Heart right ventricle (tissue), 16 donors: ENCODE measurements at regions not wholly inside any gene's neighbourhood (a gene's known extent, or its start where the extent isn't known, plus 50 kb on each side); places are given as distances from the start of the nearest gene placed in this dataset.

Experiments used
- ATAC-seq, 8 donors: fragments of 200-7000 bp; cut with Tn5 transposase; one replicate each; pipeline ENCODE4 v1.9.1; 2020; ENCODE audit warnings: mild to moderate bottlenecking in 8 of 8, moderate library complexity in 8 of 8, moderate number of reproducible peaks in 1 of 8
- DNase-seq, 2 donors: peaks; one replicate each; pipeline ENCODE4 v3.0.0-alpha.2; 2020
- H3K27ac ChIP-seq, 10 donors: fragments of 200-600 bp; sonication (generic) in 2 of 10; one replicate each; pipeline versions ENCODE4 v1.5.0 to v1.8.0; 2020 to 2022; ENCODE audit warnings: mild to moderate bottlenecking in 3 of 10
- H3K27me3 ChIP-seq, 7 donors: fragments of 200-600 bp; one replicate each; pipeline ENCODE4 v1.8.0; 2021 to 2022; ENCODE audit warnings: mild to moderate bottlenecking in 2 of 7
- H3K36me3 ChIP-seq, 9 donors: fragments of 200-600 bp; sonication (generic) in 1 of 9; one replicate each; pipeline versions ENCODE4 v1.5.0 to v1.8.0; 2020 to 2022; ENCODE audit warnings: mild to moderate bottlenecking in 2 of 9
- H3K4me1 ChIP-seq, 9 donors: fragments of 200-600 bp; sonication (generic) in 1 of 9; one replicate each; pipeline versions ENCODE4 v1.5.0 to v1.8.0; 2020 to 2022; ENCODE audit warnings: mild to moderate bottlenecking in 4 of 9
- H3K4me3 ChIP-seq, 10 donors: fragments of 200-600 bp; sonication (generic) in 2 of 10; one replicate each; pipeline versions ENCODE4 v1.5.0 to v1.8.0; 2020 to 2022; ENCODE audit warnings: mild to moderate bottlenecking in 7 of 10, moderate library complexity in 2 of 10
- H3K9me3 ChIP-seq, 11 donors: fragments of 200-600 bp in 10 of 11; sonication (generic) in 2 of 11; one replicate each; pipeline versions ENCODE4 v1.5.0 to v1.8.0; 2013 to 2022; ENCODE audit warnings: mild to moderate bottlenecking in 2 of 11, control low read depth in 1 of 11, moderate library complexity in 1 of 11
- WGBS, 2 donors: extraction: QIAGEN DNeasy Blood & Tissue Kit; methylation state at CpG; one replicate each; pipeline ENCODE4 v1.1.7; 2013; ENCODE audit warnings: inconsistent platforms in 1 of 2; 5-methylcytosine and 5-hydroxymethylcytosine counted together
- intact Hi-C, 10 donors: fragments of 100-400 bp; cut with DNase I; formaldehyde crosslinking; loops; one replicate each; pipeline versions ENCODE4 v1.11.1 to v1.14.2; 2022
- TF ChIP-seq, protein P1 (sequence below), 9 donors: fragments of 200-600 bp; sonication (generic) in 2 of 9; IDR thresholded peaks; one replicate each; pipeline versions ENCODE4 v1.5.0 to v1.8.0; 2021 to 2022; ENCODE audit warnings: antibody characterized with exemption in 9 of 9, mild to moderate bottlenecking in 5 of 9, moderate library complexity in 1 of 9
- donor health status: Arrhythmogenic right ventricular cardiomyopathy.
- donor health status: ischemic (EF 13 %, LVEDD 7.1; RV severe dilation, severe dysfunction).
- donor health status: healthy with polysubstance abuse.
- donor health status: DM: no; HTN: yes; CAD: no.
- donor health status: DM: no; HTN: no; CAD: no.
- donor health status: ischemic (EF 25% LVEDD 6.9; RV normal size, moderate dysfunction).
- donor health status: ischemic (EF 25% LVEDD 5.7; RV mildly dilated, moderate dysfunction).
- donor health status: healthy.
- donor health status: DM: yes; HTN: yes; CAD: no.
- donor health status: Ischemic cardiomyopathy.
- donor health status: ischemic (EF 35%, LVEDD 5.7; RV mildly dilated, moderate dysfunction).
- donor health status: nonischemic (EF 11% LVEDD 7.7; RV severe dilation, severe dysfunction).
- donor health status: DM: yes; HTN: yes; CAD: no.
- donor health status: PGD.
- donor health status: ischemic (EF 29% LVEDD 5.4; RV normal size, mild dysfunction).
- donor health status: nonischemic (EF 23%, LVEDD 6.1; RV moderate dilation, normal function).

DNA sequence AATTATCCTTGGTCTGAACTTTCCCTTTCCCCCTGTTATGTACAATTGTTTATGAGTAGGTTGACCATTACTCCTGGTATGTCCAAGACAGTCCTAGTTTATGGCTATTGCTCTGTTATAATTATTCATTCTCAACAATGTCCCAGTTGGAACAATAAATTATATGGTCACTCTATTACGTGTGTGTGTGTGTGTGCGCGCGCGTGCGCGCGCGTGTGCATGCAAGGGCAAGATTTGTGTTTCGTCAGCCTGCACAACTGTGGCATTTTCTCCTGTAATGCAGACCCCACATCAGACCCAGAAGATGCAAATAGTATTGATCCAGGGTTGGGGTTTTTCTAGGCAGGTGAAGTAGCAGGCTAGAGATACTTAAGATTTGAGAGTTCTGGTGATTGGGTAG is 88.4 kb downstream of the ESM1 start:
- TF ChIP-seq, protein P1, sequence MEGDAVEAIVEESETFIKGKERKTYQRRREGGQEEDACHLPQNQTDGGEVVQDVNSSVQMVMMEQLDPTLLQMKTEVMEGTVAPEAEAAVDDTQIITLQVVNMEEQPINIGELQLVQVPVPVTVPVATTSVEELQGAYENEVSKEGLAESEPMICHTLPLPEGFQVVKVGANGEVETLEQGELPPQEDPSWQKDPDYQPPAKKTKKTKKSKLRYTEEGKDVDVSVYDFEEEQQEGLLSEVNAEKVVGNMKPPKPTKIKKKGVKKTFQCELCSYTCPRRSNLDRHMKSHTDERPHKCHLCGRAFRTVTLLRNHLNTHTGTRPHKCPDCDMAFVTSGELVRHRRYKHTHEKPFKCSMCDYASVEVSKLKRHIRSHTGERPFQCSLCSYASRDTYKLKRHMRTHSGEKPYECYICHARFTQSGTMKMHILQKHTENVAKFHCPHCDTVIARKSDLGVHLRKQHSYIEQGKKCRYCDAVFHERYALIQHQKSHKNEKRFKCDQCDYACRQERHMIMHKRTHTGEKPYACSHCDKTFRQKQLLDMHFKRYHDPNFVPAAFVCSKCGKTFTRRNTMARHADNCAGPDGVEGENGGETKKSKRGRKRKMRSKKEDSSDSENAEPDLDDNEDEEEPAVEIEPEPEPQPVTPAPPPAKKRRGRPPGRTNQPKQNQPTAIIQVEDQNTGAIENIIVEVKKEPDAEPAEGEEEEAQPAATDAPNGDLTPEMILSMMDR (IDR thresholded peaks at IDR 0.05) = no peak
- Histone ChIP-seq H3K27ac (no peak overlapping the region), H3K9me3 (no peaks in the 10 kb centered on the region), H3K4me1 (peaks cover 0 to 13% (median 0%) of the 10 kb centered on the region in 9 donors), H3K36me3 (no peaks in the 10 kb centered on the region), H3K4me3 (no peak overlapping the region), H3K27me3 (peaks cover 0 to 30% (median 4%) of the 10 kb centered on the region in 7 donors)
- intact Hi-C loops = no loop called here
- ATAC-seq (no peak), DNase-seq (no peak)
- WGBS, 2 donors = 98 to 99% methylated on average over 10 of the region's 10 CpGs

DNA sequence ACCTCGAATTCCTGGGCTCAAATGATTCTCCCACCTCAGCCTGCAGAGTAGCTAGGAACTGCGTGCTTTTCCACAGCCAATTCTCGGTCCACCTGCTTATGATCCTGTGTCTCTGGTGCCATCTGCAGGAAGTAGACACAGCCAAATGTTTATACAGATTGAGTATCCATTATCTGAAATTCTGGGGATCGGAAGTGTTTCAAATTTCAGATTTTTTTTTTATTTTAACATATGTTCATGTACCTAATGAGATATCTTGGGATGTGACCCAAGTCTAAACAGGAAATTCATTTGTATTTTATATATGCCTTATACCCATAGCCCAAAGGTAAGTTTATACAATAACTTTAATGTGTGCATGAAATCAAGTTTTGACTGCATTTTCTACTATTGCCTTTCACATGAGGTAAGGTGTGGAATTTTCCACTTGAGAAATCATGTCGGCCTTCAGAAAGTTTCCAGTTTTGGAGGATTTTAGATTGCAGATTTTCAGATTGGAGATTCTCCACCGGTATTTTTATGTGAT is 89.5 kb downstream of the ESM1 start:
- Histone ChIP-seq H3K36me3 (no peaks in the 10 kb centered on the region), H3K27me3 (peaks cover 0 to 32% (median 3%) of the 10 kb centered on the region in 7 donors), H3K27ac (no peak overlapping the region), H3K4me3 (no peak overlapping the region), H3K4me1 (peaks cover 0 to 4% (median 0%) of the 10 kb centered on the region in 9 donors), H3K9me3 (no peaks in the 10 kb centered on the region)
- intact Hi-C loops = no loop called here
- DNase-seq (peak in 1 of 2 donors; percentile 29), ATAC-seq (peak in 6 of 8 donors; percentile 33 to 69 (median 54))
- TF ChIP-seq, protein P1 (IDR thresholded peaks at IDR 0.05) = peak in 8 of 9 donors; percentile 7 to 62 (median 52)
- WGBS, 2 donors = 31 to 34% methylated on average over 6 of the region's 6 CpGs

DNA sequence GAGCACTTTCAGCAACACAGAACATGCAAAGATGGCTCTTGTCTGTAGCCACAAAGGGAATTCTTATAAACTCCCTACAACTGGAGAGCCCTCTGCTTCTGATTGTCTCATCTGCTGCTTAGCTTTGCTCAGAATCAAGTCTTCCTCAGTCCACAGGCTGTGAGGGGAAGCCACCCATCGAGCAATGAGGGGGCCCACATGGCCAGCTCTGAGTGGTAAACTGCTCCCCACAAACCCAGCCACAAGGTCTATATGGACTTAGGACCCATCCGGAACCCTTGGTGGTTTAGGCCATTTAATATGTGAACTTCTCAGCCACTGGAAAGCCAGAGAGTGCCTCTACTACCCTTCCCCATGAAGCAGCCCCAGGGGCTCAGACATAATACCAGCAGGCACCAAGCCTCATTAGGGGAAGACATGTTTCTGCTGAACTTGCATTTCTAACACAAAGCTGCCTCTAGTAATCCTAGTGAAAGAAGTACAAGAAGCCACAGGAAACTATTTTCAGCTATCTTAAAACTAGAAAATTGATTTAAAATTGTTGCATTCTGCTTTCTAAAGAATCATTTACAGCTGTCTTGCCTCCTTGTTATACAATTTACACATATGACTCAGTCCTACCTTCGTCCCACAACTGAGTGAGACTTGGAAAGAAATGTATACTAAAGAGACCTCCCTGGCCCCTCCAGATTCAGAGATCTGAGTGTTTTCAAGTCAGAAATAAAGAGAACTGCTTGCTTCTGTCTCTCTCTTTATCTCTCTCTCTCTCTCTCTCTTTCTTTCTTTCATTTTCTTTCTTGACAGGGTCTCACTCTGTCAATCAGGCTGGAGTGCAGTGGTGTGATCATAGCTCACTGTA is 90.2 kb downstream of the ESM1 start:
- H3K4me1 ChIP-seq = peaks cover 0 to under 1% (median 0%) of the 10 kb centered on the region in 9 donors
- H3K36me3 ChIP-seq = no peaks in the 10 kb centered on the region
- no peak overlapping the region for H3K27ac ChIP-seq
- no peak for DNase-seq
- intact Hi-C loops = no loop called here
- TF ChIP-seq, protein P1 (IDR thresholded peaks at IDR 0.05) = no peak
- peaks cover 0 to 32% (median 3%) of the 10 kb centered on the region in 7 donors for H3K27me3 ChIP-seq
- no peak overlapping the region for H3K4me3 ChIP-seq
- no peaks in the 10 kb centered on the region for H3K9me3 ChIP-seq
- ATAC-seq = no peak
- 78 to 82% methylated on average over 3 of the region's 3 CpGs for WGBS, 2 donors

GRCh38 chr5:54889826-54890225 is 95.6 kb downstream of the ESM1 start:
- intact Hi-C loops = loop anchor here in 1 of 10 donors (10.0 kb wide), 1 partner anchor 645 kb away; no protein-coding TSS in a partner anchor
- Histone ChIP-seq H3K4me1 (peaks cover 0 to 3% (median 0%) of the 10 kb centered on the region in 9 donors), H3K4me3 (no peak overlapping the region), H3K36me3 (no peaks in the 10 kb centered on the region), H3K27me3 (peaks cover 0 to 14% (median 4%) of the 10 kb centered on the region in 7 donors), H3K27ac (no peak overlapping the region), H3K9me3 (no peaks in the 10 kb centered on the region)
- TF ChIP-seq, protein P1 (IDR thresholded peaks at IDR 0.05) = no peak
- ATAC-seq (no peak), DNase-seq (no peak)
- 40 to 50% methylated on average over 1 of the region's 1 CpG for WGBS, 2 donors
